ENCODE measurements at regions not wholly inside any gene's neighbourhood (a gene's known extent, or its start where the extent isn't known, plus 50 kb on each side); places are given as distances from the start of the nearest gene placed in this dataset.

DNA sequence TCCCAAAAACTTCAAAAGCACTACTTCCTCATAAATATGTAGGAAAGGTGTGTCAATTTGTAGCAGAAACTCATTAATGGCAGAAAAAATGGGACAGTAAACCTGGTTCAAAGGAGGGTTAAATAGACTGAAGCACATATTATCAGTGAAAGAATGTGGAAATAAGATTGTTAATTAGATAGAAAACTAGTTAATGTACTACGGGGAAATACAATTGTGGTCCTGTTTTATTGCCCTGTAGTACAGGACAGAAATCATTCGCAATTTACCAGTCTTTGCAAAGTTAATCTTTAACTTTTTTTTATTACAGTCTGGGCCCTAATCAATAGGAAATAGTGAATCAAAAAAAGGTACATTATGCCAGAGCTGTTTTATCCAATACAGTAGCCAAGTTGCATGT is 82.0 kb upstream of the PAK5 start:
- H3K4me1 ChIP-seq (ENCODE audit: control insufficient read depth, insufficient read depth, low read depth, low read length) = no peaks in the 10 kb centered on the region
- no peak overlapping the region for H3K18ac ChIP-seq (ENCODE audit: low read depth in 1 of 2, low read length in 2 of 2)
- H4K91ac ChIP-seq (ENCODE audit: low read length) = no peak overlapping the region
- H3K4me2 ChIP-seq (ENCODE audit: low read length, poor library complexity, severe bottlenecking) = no peak overlapping the region
- H3K9me3 ChIP-seq (ENCODE audit: control insufficient read depth, low read length) = no peaks in the 10 kb centered on the region
- H2BK12ac ChIP-seq (ENCODE audit: low read length in 2 of 2) = no peak overlapping the region
- no peaks in the 10 kb centered on the region for H3K36me3 ChIP-seq (ENCODE audit: control insufficient read depth in 1 of 2, insufficient read depth in 2 of 2, low read depth in 1 of 2, low read length in 2 of 2)
- H2BK15ac ChIP-seq (ENCODE audit: low read depth, poor library complexity, severe bottlenecking) = no peak overlapping the region
- WGBS = no CpG with 5 or more reads among the region's 2 CpGs
- H3K14ac ChIP-seq (ENCODE audit: low read length in 2 of 2) = no peak overlapping the region
- H2AFZ ChIP-seq (ENCODE audit: low read depth, low read length) = no peak overlapping the region
- H3K23ac ChIP-seq (ENCODE audit: low read length in 2 of 2) = no peak overlapping the region
- H2BK120ac ChIP-seq (ENCODE audit: low read depth, low read length) = no peak overlapping the region
- no peak overlapping the region for H3K4me3 ChIP-seq (ENCODE audit: insufficient read depth in 1 of 2, low read depth in 1 of 2, low read length in 2 of 2)
- no peak overlapping the region for H3K9ac ChIP-seq (ENCODE audit: low read length)
- no peak overlapping the region for H2BK5ac ChIP-seq (ENCODE audit: low read depth, low read length, poor library complexity, severe bottlenecking)
- no peak overlapping the region for H2AK5ac ChIP-seq (ENCODE audit: low read length, severe bottlenecking)
- H3K79me1 ChIP-seq (replicated peaks; ENCODE audit: low read length, poor library complexity, severe bottlenecking) = no peaks in the 10 kb centered on the region
- peaks cover 2 to 10% of the 10 kb centered on the region in 2 experiments for H3K27me3 ChIP-seq (ENCODE audit: control insufficient read depth in 1 of 2, insufficient read depth in 1 of 2, low read length in 2 of 2)
- no peak overlapping the region for H3K4ac ChIP-seq (ENCODE audit: low read depth in 1 of 2, low read length in 2 of 2)
- no peak for DNase-seq
- no peak overlapping the region for H3K27ac ChIP-seq (ENCODE audit: low read length, poor library complexity, severe bottlenecking)
- H4K8ac ChIP-seq (ENCODE audit: low read length) = no peak overlapping the region

DNA sequence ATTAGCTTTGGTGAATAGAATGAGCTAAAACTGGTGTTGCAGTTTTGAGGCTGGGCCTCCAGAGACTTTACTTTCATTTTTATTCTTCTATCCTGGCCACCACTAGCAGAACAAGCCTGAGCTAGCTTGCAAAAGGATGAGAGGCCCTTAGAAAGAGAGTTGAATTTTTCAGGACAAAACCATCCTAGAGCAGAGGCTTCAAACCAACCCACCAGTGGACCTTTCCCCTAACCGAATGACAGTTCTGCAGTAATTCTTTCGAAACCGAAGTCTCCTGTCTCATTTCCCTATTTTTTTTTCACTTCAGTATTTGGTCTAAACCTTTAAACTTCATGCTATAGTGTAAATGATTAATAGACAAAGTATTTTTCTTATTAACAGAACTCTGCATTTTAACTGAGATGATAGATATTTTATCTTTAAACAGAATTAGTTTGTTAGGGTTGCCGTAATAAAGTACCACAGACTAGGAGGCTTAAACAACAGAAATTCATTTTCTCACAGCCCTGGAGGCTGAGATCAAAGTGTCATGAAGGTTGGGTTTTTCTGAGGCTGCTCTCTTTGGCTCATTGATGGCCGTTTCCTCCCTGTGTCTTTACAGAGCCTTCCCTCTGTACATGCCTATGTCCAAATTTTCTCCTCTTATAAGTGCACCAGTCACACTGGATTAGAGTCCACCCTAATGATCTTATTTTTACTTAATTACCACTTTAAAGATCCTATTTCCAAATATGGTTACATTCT is 80.6 kb upstream of the PAK5 start:
- H3K9me3 ChIP-seq (ENCODE audit: control insufficient read depth, low read length) = no peaks in the 10 kb centered on the region
- H2AFZ ChIP-seq (ENCODE audit: low read depth, low read length) = no peak overlapping the region
- H3K27ac ChIP-seq (ENCODE audit: low read length, poor library complexity, severe bottlenecking) = no peak overlapping the region
- no peak overlapping the region for H2BK15ac ChIP-seq (ENCODE audit: low read depth, poor library complexity, severe bottlenecking)
- H4K91ac ChIP-seq (ENCODE audit: low read length) = no peak overlapping the region
- no peak overlapping the region for H3K14ac ChIP-seq (ENCODE audit: low read length in 2 of 2)
- 93% methylated on average over 4 of the region's 5 CpGs for WGBS
- H3K27me3 ChIP-seq (ENCODE audit: control insufficient read depth in 1 of 2, insufficient read depth in 1 of 2, low read length in 2 of 2) = peaks cover 4 to 9% of the 10 kb centered on the region in 2 experiments
- DNase-seq = no peak
- H2BK5ac ChIP-seq (ENCODE audit: low read depth, low read length, poor library complexity, severe bottlenecking) = no peak overlapping the region
- H3K9ac ChIP-seq (ENCODE audit: low read length) = no peak overlapping the region
- H4K8ac ChIP-seq (ENCODE audit: low read length) = no peak overlapping the region
- H3K36me3 ChIP-seq (ENCODE audit: control insufficient read depth in 1 of 2, insufficient read depth in 2 of 2, low read depth in 1 of 2, low read length in 2 of 2) = no peaks in the 10 kb centered on the region
- H3K4me3 ChIP-seq (ENCODE audit: insufficient read depth in 1 of 2, low read depth in 1 of 2, low read length in 2 of 2) = no peak overlapping the region
- no peak overlapping the region for H3K23ac ChIP-seq (ENCODE audit: low read length in 2 of 2)
- no peak overlapping the region for H2BK120ac ChIP-seq (ENCODE audit: low read depth, low read length)
- H3K18ac ChIP-seq (ENCODE audit: low read depth in 1 of 2, low read length in 2 of 2) = no peak overlapping the region
- H2BK12ac ChIP-seq (ENCODE audit: low read length in 2 of 2) = no peak overlapping the region
- H3K79me1 ChIP-seq (replicated peaks; ENCODE audit: low read length, poor library complexity, severe bottlenecking) = no peaks in the 10 kb centered on the region
- H3K4ac ChIP-seq (ENCODE audit: low read depth in 1 of 2, low read length in 2 of 2) = no peak overlapping the region
- no peak overlapping the region for H3K4me2 ChIP-seq (ENCODE audit: low read length, poor library complexity, severe bottlenecking)
- no peak overlapping the region for H2AK5ac ChIP-seq (ENCODE audit: low read length, severe bottlenecking)
- H3K4me1 ChIP-seq (ENCODE audit: control insufficient read depth, insufficient read depth, low read depth, low read length) = no peaks in the 10 kb centered on the region

DNA sequence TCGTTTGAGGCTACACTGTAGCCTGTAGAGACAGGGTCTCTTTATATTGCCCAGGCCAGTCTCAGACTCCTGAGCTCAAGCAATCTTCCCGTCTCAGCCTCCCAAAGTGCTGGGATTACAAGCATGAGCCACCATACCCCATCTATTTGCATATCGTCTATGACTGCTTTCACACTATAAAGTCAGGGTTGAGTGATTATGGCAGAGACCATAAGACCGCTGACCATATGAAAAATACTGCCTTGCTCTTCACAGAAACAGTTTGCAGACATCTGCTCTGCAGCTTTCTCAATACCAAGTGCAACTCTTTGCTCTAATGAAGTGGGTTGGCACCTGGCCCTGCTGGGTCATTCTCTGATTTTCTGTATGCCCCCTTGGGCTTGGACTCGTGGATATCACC is 79.5 kb upstream of the PAK5 start:
- H2AFZ ChIP-seq (ENCODE audit: low read depth, low read length) = no peak overlapping the region
- H3K27me3 ChIP-seq (ENCODE audit: control insufficient read depth in 1 of 2, insufficient read depth in 1 of 2, low read length in 2 of 2) = peaks cover 4 to 9% of the 10 kb centered on the region in 2 experiments
- no peak overlapping the region for H3K4ac ChIP-seq (ENCODE audit: low read depth in 1 of 2, low read length in 2 of 2)
- no peak overlapping the region for H2BK12ac ChIP-seq (ENCODE audit: low read length in 2 of 2)
- no peaks in the 10 kb centered on the region for H3K79me1 ChIP-seq (replicated peaks; ENCODE audit: low read length, poor library complexity, severe bottlenecking)
- no peak overlapping the region for H4K8ac ChIP-seq (ENCODE audit: low read length)
- DNase-seq = no peak
- H3K4me1 ChIP-seq (ENCODE audit: control insufficient read depth, insufficient read depth, low read depth, low read length) = no peaks in the 10 kb centered on the region
- H2BK120ac ChIP-seq (ENCODE audit: low read depth, low read length) = no peak overlapping the region
- WGBS = 68% methylated on average over 5 of the region's 5 CpGs
- H3K9me3 ChIP-seq (ENCODE audit: control insufficient read depth, low read length) = no peaks in the 10 kb centered on the region
- H3K18ac ChIP-seq (ENCODE audit: low read depth in 1 of 2, low read length in 2 of 2) = no peak overlapping the region
- H2AK5ac ChIP-seq (ENCODE audit: low read length, severe bottlenecking) = no peak overlapping the region
- H2BK5ac ChIP-seq (ENCODE audit: low read depth, low read length, poor library complexity, severe bottlenecking) = no peak overlapping the region
- H3K23ac ChIP-seq (ENCODE audit: low read length in 2 of 2) = no peak overlapping the region
- no peak overlapping the region for H3K4me2 ChIP-seq (ENCODE audit: low read length, poor library complexity, severe bottlenecking)
- H3K36me3 ChIP-seq (ENCODE audit: control insufficient read depth in 1 of 2, insufficient read depth in 2 of 2, low read depth in 1 of 2, low read length in 2 of 2) = no peaks in the 10 kb centered on the region
- H4K91ac ChIP-seq (ENCODE audit: low read length) = no peak overlapping the region
- H3K27ac ChIP-seq (ENCODE audit: low read length, poor library complexity, severe bottlenecking) = no peak overlapping the region
- H2BK15ac ChIP-seq (ENCODE audit: low read depth, poor library complexity, severe bottlenecking) = no peak overlapping the region
- H3K9ac ChIP-seq (ENCODE audit: low read length) = no peak overlapping the region
- no peak overlapping the region for H3K14ac ChIP-seq (ENCODE audit: low read length in 2 of 2)
- H3K4me3 ChIP-seq (ENCODE audit: insufficient read depth in 1 of 2, low read depth in 1 of 2, low read length in 2 of 2) = no peak overlapping the region

DNA sequence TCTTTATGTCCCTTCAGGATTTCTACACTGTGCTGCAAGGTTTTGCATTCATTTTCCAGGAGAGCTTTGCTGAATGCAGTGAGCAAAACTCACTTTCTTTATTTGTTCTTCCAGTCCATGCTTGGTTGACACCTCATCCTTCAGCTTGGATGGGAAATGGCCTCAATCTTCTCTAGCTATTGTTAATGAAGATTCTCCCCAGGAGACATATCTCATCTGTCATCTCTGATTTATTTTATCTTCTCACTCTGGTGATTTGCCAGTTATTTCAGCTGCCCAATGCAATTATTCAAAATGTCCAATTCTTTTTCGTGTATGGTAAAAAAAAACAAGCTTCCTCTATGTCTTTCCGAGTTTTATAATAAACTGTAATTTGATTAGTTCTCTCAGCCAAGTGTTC is 77.9 kb upstream of the PAK5 start:
- no peak overlapping the region for H3K4me3 ChIP-seq (ENCODE audit: insufficient read depth in 1 of 2, low read depth in 1 of 2, low read length in 2 of 2)
- H3K4ac ChIP-seq (ENCODE audit: low read depth in 1 of 2, low read length in 2 of 2) = no peak overlapping the region
- no peak overlapping the region for H2BK15ac ChIP-seq (ENCODE audit: low read depth, poor library complexity, severe bottlenecking)
- no peak overlapping the region for H3K18ac ChIP-seq (ENCODE audit: low read depth in 1 of 2, low read length in 2 of 2)
- WGBS = 79% methylated on average over 2 of the region's 2 CpGs
- H4K8ac ChIP-seq (ENCODE audit: low read length) = no peak overlapping the region
- H3K27ac ChIP-seq (ENCODE audit: low read length, poor library complexity, severe bottlenecking) = no peak overlapping the region
- no peak overlapping the region for H3K23ac ChIP-seq (ENCODE audit: low read length in 2 of 2)
- no peak overlapping the region for H2AFZ ChIP-seq (ENCODE audit: low read depth, low read length)
- H2BK120ac ChIP-seq (ENCODE audit: low read depth, low read length) = no peak overlapping the region
- no peak for DNase-seq
- H2BK12ac ChIP-seq (ENCODE audit: low read length in 2 of 2) = no peak overlapping the region
- no peak overlapping the region for H2BK5ac ChIP-seq (ENCODE audit: low read depth, low read length, poor library complexity, severe bottlenecking)
- H3K14ac ChIP-seq (ENCODE audit: low read length in 2 of 2) = no peak overlapping the region
- no peaks in the 10 kb centered on the region for H3K79me1 ChIP-seq (replicated peaks; ENCODE audit: low read length, poor library complexity, severe bottlenecking)
- H3K36me3 ChIP-seq (ENCODE audit: control insufficient read depth in 1 of 2, insufficient read depth in 2 of 2, low read depth in 1 of 2, low read length in 2 of 2) = no peaks in the 10 kb centered on the region
- H3K9me3 ChIP-seq (ENCODE audit: control insufficient read depth, low read length) = no peaks in the 10 kb centered on the region
- no peak overlapping the region for H2AK5ac ChIP-seq (ENCODE audit: low read length, severe bottlenecking)
- H3K4me1 ChIP-seq (ENCODE audit: control insufficient read depth, insufficient read depth, low read depth, low read length) = no peaks in the 10 kb centered on the region
- H3K27me3 ChIP-seq (ENCODE audit: control insufficient read depth in 1 of 2, insufficient read depth in 1 of 2, low read length in 2 of 2) = peaks cover 10 to 12% of the 10 kb centered on the region in 2 experiments
- H3K4me2 ChIP-seq (ENCODE audit: low read length, poor library complexity, severe bottlenecking) = no peak overlapping the region
- no peak overlapping the region for H4K91ac ChIP-seq (ENCODE audit: low read length)
- H3K9ac ChIP-seq (ENCODE audit: low read length) = no peak overlapping the region

All from mesenchymal stem cell (in vitro differentiated cells and primary cell).